GM06990 (cell line): ENCODE measurements at regions not wholly inside any gene's neighbourhood (a gene's known extent, or its start where the extent isn't known, plus 50 kb on each side); places are given as distances from the start of the nearest gene placed in this dataset.

ENCODE experiments used
- DNase-seq: peaks from one replicate; pipeline ENCODE4 v3.0.0-alpha.2; 2011; ENCODE audit not compliant: insufficient read length; ENCODE audit errors: extremely low read depth
- H3K27me3 ChIP-seq: replicated peaks from 2 replicates; pipeline ENCODE4 v1.6.0; 2011; ENCODE audit warnings: low read length; ENCODE audit not compliant: control insufficient read depth, insufficient read depth
- H3K36me3 ChIP-seq: 2 replicates; pipeline ENCODE4 v1.5.1; 2011; ENCODE audit warnings: low read length; ENCODE audit not compliant: control insufficient read depth, insufficient read depth
- H3K4me3 ChIP-seq: replicated peaks from 2 replicates; pipeline ENCODE4 v1.5.1; 2011; ENCODE audit warnings: low read depth, mild to moderate bottlenecking, control low read depth, low read length
- TF ChIP-seq, protein P1 (sequence below): IDR thresholded peaks from 2 replicates; pipeline ENCODE4 v1.5.1; 2011; ENCODE audit warnings: low read length, control low read depth, mild to moderate bottlenecking, inconsistent platforms; ENCODE audit not compliant: insufficient read depth, poor library complexity, severe bottlenecking

DNA sequence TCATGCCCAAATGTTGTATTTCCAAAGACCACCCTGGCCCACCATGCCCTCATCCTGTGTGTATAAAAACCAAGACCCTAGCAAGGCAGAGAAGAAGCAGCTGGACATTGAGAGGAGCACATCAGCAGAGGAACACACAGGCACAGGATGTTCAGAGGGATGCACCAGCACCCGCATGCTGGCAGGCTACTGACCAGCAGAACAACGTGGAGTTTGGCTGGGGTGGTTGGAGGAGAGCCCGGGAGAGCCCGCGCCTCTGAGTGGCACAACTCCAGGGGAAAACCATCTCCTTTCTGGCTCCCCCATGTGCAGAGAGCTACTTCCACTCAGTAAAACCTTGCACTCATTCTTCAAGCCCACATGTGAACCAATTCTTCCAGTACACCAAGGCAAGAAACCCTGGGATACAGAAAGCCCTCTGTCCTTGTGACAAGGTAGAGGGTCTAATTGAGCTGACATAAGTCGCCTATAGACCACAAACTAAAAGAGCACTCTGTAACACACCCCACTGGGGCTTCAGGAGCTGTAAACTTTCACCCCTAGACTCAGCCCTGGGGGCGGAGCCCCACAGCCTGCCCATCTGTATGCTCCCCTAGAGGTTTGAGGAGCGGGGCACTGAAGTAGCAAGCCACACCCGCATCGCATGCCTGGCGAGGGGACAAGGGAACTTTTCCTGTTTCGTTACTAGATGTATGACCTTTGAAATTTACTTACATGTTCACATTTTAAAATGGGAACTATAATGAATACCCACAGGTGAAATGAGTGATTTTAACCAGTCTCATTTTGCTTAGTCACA is 831.5 kb upstream of the CITED2 start:
- H3K36me3 ChIP-seq, result no peaks in the 10 kb centered on the region
- DNase-seq, result no peak
- TF ChIP-seq, protein P1, sequence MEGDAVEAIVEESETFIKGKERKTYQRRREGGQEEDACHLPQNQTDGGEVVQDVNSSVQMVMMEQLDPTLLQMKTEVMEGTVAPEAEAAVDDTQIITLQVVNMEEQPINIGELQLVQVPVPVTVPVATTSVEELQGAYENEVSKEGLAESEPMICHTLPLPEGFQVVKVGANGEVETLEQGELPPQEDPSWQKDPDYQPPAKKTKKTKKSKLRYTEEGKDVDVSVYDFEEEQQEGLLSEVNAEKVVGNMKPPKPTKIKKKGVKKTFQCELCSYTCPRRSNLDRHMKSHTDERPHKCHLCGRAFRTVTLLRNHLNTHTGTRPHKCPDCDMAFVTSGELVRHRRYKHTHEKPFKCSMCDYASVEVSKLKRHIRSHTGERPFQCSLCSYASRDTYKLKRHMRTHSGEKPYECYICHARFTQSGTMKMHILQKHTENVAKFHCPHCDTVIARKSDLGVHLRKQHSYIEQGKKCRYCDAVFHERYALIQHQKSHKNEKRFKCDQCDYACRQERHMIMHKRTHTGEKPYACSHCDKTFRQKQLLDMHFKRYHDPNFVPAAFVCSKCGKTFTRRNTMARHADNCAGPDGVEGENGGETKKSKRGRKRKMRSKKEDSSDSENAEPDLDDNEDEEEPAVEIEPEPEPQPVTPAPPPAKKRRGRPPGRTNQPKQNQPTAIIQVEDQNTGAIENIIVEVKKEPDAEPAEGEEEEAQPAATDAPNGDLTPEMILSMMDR, result no peak
- no peaks in the 10 kb centered on the region for H3K27me3 ChIP-seq
- H3K4me3 ChIP-seq, result no peak overlapping the region

DNA sequence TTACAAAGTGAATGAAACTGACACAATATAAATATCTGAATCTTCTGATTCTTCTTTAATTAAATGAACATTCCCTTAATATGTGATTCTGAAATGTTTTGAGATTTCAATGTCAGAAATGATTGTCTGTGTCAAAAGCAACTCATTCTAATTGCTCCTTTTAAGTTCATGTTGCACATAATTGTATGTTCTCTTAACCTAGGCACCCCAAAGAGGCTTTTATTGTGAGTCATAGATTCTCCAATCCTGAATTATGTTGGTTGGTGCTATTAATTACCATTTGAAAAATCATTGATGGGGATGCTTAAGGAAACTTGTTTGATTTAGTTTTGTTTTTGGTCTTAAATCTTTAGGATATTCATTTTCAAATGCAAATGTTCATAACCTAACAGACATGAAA is 829.7 kb upstream of the CITED2 start:
- DNase-seq, result no peak
- Histone ChIP-seq H3K4me3 (no peak overlapping the region), H3K36me3 (no peaks in the 10 kb centered on the region), H3K27me3 (no peaks in the 10 kb centered on the region)
- TF ChIP-seq, protein P1, result no peak

DNA sequence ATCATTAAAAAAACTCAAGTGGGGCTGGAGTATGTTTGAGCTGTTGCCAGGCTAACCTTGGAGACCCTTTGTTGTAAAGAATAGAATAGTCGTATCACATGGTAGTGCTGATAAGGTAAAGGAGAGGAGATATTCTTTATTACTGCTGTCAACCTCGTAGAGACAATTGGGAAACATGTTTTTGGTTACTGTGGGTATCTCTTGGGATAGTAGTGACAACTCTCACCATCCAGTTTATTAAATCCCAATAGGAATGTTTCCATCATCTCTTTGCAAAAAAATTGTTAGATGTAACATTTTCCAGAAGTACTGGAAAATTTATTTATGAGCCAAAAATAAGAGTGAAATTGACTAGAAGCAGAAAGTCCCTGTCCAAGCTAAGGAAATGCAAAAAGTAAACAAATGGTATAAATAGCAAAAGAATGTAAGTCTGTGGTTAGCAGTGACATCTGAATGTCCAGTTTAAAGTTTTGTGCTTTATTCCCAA is 829.3 kb upstream of the CITED2 start:
- Histone ChIP-seq H3K36me3 (no peaks in the 10 kb centered on the region), H3K4me3 (no peak overlapping the region), H3K27me3 (no peaks in the 10 kb centered on the region)
- TF ChIP-seq, protein P1, result no peak
- DNase-seq, result no peak

DNA sequence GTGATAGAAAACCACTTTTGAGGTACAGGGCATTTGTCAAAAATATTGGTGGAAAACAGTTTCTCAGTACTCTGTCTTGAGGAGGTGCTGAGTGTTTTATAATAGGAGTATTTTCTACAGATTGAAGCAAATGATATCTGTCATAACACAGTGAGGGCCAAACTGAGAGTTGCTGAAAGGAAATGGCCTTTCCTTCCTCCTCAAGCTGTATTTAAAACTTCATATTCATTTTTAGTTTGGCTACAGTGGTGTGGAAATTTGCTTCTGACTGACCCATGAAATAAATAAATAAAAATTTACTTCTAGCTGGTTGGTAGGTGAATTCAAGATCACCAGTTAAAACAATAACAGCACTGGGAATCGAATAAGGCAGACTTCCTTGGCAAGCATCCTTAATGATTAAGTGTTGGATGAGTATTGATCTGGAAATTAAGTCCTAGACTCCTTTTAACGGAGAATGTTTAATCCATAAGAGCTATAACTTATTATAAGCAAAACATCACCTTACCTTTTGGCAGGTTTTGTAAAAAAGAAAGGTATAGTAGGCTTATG is 828.6 kb upstream of the CITED2 start:
- no peak overlapping the region for H3K4me3 ChIP-seq
- TF ChIP-seq, protein P1, result no peak
- no peaks in the 10 kb centered on the region for H3K36me3 ChIP-seq
- no peak for DNase-seq
- no peaks in the 10 kb centered on the region for H3K27me3 ChIP-seq

DNA sequence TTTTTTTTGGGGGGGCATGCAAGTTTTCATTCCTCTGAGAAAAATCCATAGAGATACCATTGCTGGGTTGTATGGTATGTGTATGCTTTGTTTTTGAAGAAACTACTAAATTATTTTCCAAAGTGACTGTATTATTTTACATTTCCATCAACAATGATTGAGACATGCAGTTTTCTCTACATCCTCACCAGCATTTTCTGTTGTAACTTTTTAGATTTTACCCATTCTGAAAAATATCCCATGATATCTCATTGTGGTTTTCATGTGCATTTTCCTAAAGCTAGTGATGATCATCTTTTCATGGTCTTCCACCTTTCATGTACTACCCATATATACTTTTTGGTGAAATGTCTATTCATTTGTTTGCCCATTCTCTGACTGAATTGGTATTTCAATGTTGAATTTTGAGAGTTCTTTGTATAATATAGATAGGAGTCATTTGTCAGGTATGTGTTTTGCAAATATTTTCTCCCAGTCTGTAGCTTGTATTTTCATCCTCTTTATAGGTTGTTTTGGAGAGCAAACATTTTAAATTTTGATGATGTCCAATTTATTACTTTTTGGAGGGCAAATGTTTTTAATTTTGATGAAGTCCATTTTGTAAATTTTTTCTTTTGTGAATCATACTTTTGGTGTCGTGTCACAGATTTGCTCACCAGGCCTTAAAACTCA is 827.5 kb upstream of the CITED2 start:
- TF ChIP-seq, protein P1, result no peak
- no peaks in the 10 kb centered on the region for H3K27me3 ChIP-seq
- no peak for DNase-seq
- no peak overlapping the region for H3K4me3 ChIP-seq
- no peaks in the 10 kb centered on the region for H3K36me3 ChIP-seq
